HS-27A (cell line): ENCODE measurements at regions not wholly inside any gene's neighbourhood (a gene's known extent, or its start where the extent isn't known, plus 50 kb on each side); places are given as distances from the start of the nearest gene placed in this dataset.

Source experiments
- DNase-seq: peaks from one replicate; pipeline ENCODE4 v3.0.0-alpha.2; 2012; ENCODE audit warnings: low read depth, missing footprints

GRCh38 chr16:86041215-86041614, 142.3 kb downstream of the IRF8 start:
- DNase-seq = no peak

GRCh38 chr16:86041807-86042206, 142.8 kb downstream of the IRF8 start:
- DNase-seq = no peak

GRCh38 chr16:86042393-86042792, 143.4 kb downstream of the IRF8 start:
- DNase-seq = no peak

- no peak for DNase-seq
Measured at GRCh38 chr16:86042996-86043725, 144.2 kb downstream of the IRF8 start.

GRCh38 chr16:86044241-86044671, 145.3 kb downstream of the IRF8 start:
- no peak for DNase-seq

GRCh38 chr16:86044881-86045590, 146.1 kb downstream of the IRF8 start:
- no peak for DNase-seq

- no peak for DNase-seq
Measured at GRCh38 chr16:86045591-86045971, 146.6 kb downstream of the IRF8 start.

- DNase-seq = no peak
Measured at GRCh38 chr16:86046026-86046425, 147.1 kb downstream of the IRF8 start.

GRCh38 chr16:86046667-86047270, 147.8 kb downstream of the IRF8 start:
- DNase-seq = no peak

- no peak for DNase-seq
Measured at GRCh38 chr16:86048221-86048620, 149.3 kb downstream of the IRF8 start.

GRCh38 chr16:86048882-86049585, 150.1 kb downstream of the IRF8 start:
- DNase-seq = no peak

- DNase-seq = no peak
Measured at GRCh38 chr16:86049641-86050040, 150.7 kb downstream of the IRF8 start.

- DNase-seq = no peak
Measured at GRCh38 chr16:86050111-86050510, 151.1 kb downstream of the IRF8 start.

GRCh38 chr16:86050591-86051367, 151.8 kb downstream of the IRF8 start:
- DNase-seq = no peak

- no peak for DNase-seq
Measured at GRCh38 chr16:86051368-86052114, 152.6 kb downstream of the IRF8 start.

GRCh38 chr16:86052115-86052670, 153.2 kb downstream of the IRF8 start:
- no peak for DNase-seq

GRCh38 chr16:86052926-86053325, 154.0 kb downstream of the IRF8 start:
- DNase-seq = no peak

- no peak for DNase-seq
Measured at GRCh38 chr16:86059253-86060171, 160.6 kb downstream of the IRF8 start.
